PC-9 (cell line): ENCODE measurements at regions not wholly inside any gene's neighbourhood (a gene's known extent, or its start where the extent isn't known, plus 50 kb on each side); places are given as distances from the start of the nearest gene placed in this dataset.

Source experiments
- BruUV-seq: library from RNA; stranded (reverse); fragments of 400-500 nt; replicated peaks from 2 replicates; lab custom pipeline; 2021; lab: Mats Ljungman, UMichigan
- CTCF ChIA-PET: fragments of 300-600 bp; sonication (Branson Sonifier 250); formaldehyde crosslinking; loops from one replicate; lab custom pipeline; 2022; ENCODE audit warnings: antibody characterized with exemption; lab: Charles Lee
- POLR2A ChIA-PET: fragments of 300-600 bp; sonication (Branson Sonifier 250); formaldehyde crosslinking; loops from one replicate; lab custom pipeline; 2022; ENCODE audit warnings: antibody characterized with exemption; ENCODE audit not compliant: unreplicated experiment; lab: Charles Lee
- DNase-seq, 2 experiments: peaks; one replicate each; pipeline versions ENCODE4 v3.0.0 to v3.0.0-alpha.2; 2015 to 2022; ENCODE audit warnings: mixed read lengths in 1 of 2
- H2AFZ ChIP-seq: fragments of 200-600 bp; sonication (generic); 2 replicates; pipeline ENCODE4 v1.8.1; 2017; ENCODE audit warnings: antibody characterized with exemption
- H3F3A ChIP-seq: fragments of 200-600 bp; sonication (generic); 2 replicates; pipeline ENCODE4 v1.8.1; 2017; ENCODE audit warnings: antibody characterized with exemption, mild to moderate bottlenecking, low read depth; ENCODE audit not compliant: insufficient read depth
- H3K27ac ChIP-seq: fragments of 200-600 bp; sonication (generic); 2 replicates; pipeline ENCODE4 v1.6.1; 2016; ENCODE audit warnings: mixed run types
- H3K27me3 ChIP-seq: fragments of 200-600 bp; sonication (generic); 2 replicates; pipeline ENCODE4 v1.6.1; 2016; ENCODE audit warnings: low read depth, mixed run types; ENCODE audit not compliant: insufficient read depth
- H3K36me3 ChIP-seq: fragments of 200-600 bp; sonication (generic); 2 replicates; pipeline ENCODE4 v1.6.1; 2016; ENCODE audit warnings: low read depth, mixed run types
- H3K4me1 ChIP-seq: fragments of 200-600 bp; sonication (generic); replicated peaks from 2 replicates; pipeline ENCODE4 v1.6.1; 2016; ENCODE audit warnings: mixed run types; ENCODE audit not compliant: insufficient read depth
- H3K4me2 ChIP-seq: fragments of 200-600 bp; sonication (generic); 2 replicates; pipeline ENCODE4 v1.6.1; 2017; ENCODE audit warnings: mixed run types
- H3K4me3 ChIP-seq: fragments of 200-600 bp; sonication (generic); 2 replicates; pipeline ENCODE4 v1.6.1; 2016; ENCODE audit warnings: mixed run types
- H3K79me2 ChIP-seq: fragments of 200-600 bp; sonication (generic); 2 replicates; pipeline ENCODE4 v1.6.1; 2017; ENCODE audit warnings: low read depth, mixed run types
- H3K9me2 ChIP-seq: fragments of 200-600 bp; sonication (generic); 2 replicates; pipeline ENCODE4 v1.8.1; 2017; ENCODE audit warnings: mild to moderate bottlenecking; ENCODE audit not compliant: insufficient read depth
- H3K9me3 ChIP-seq: fragments of 200-600 bp; sonication (generic); 2 replicates; pipeline ENCODE4 v1.8.1; 2016; ENCODE audit warnings: low read depth; ENCODE audit not compliant: insufficient read depth
- H4K20me1 ChIP-seq: fragments of 200-600 bp; sonication (generic); 2 replicates; pipeline ENCODE4 v1.8.1; 2017; ENCODE audit not compliant: insufficient read depth
- EZH2 ChIP-seq: fragments of 200-600 bp; sonication (generic); IDR thresholded peaks from 2 replicates; pipeline ENCODE4 v1.8.0; 2017; ENCODE audit warnings: antibody characterized with exemption, low read depth
- intact Hi-C: fragments of 100-400 bp; cut with micrococcal nuclease; formaldehyde crosslinking; loops from one replicate; pipeline ENCODE4 v1.10.0; 2022; ENCODE audit not compliant: unreplicated experiment
- TF ChIP-seq, protein P1 (sequence below): fragments of 200-600 bp; sonication (generic); conservative IDR thresholded peaks from 2 replicates; pipeline ENCODE4 v1.6.1; 2017; ENCODE audit warnings: mixed run types, antibody characterized with exemption, mild to moderate bottlenecking, moderate library complexity

- no peak for TF ChIP-seq EZH2
- TF ChIP-seq, protein P1, sequence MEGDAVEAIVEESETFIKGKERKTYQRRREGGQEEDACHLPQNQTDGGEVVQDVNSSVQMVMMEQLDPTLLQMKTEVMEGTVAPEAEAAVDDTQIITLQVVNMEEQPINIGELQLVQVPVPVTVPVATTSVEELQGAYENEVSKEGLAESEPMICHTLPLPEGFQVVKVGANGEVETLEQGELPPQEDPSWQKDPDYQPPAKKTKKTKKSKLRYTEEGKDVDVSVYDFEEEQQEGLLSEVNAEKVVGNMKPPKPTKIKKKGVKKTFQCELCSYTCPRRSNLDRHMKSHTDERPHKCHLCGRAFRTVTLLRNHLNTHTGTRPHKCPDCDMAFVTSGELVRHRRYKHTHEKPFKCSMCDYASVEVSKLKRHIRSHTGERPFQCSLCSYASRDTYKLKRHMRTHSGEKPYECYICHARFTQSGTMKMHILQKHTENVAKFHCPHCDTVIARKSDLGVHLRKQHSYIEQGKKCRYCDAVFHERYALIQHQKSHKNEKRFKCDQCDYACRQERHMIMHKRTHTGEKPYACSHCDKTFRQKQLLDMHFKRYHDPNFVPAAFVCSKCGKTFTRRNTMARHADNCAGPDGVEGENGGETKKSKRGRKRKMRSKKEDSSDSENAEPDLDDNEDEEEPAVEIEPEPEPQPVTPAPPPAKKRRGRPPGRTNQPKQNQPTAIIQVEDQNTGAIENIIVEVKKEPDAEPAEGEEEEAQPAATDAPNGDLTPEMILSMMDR, result no peak
- Histone ChIP-seq H3K4me1 (peaks cover 11% of the 10 kb centered on the region; the same call in 1 of the 2 replicates), H3K27ac (no peak overlapping the region), H4K20me1 (no peaks in the 10 kb centered on the region), H2AFZ (no peak overlapping the region), H3K9me2 (no peaks in the 10 kb centered on the region; the same call in 1 of the 2 replicates), H3K79me2 (no peaks in the 10 kb centered on the region), H3K27me3 (no peaks in the 10 kb centered on the region), H3F3A (no peaks in the 10 kb centered on the region), H3K4me2 (no peak overlapping the region), H3K36me3 (no peaks in the 10 kb centered on the region), H3K4me3 (no peak overlapping the region), H3K9me3 (no peaks in the 10 kb centered on the region)
- DNase-seq, result no peak
- CTCF ChIA-PET, result interaction anchor here (0.6 kb wide), 1 partner anchor 314 kb away, joined by 3 read pairs; no protein-coding TSS in a partner anchor
- POLR2A ChIA-PET, result no interaction called here
- BruUV-seq, result no TSS peak
- intact Hi-C loops, result no loop called here
Measured at GRCh38 chr1:233479110-233479890, 134.6 kb upstream of the KCNK1 start.

GRCh38 chr1:233480198-233480597 lies 133.7 kb upstream of the KCNK1 start:
- ChIA-PET POLR2A (no interaction called here), CTCF (no interaction called here)
- no peaks in the 10 kb centered on the region for H3K27me3 ChIP-seq
- no peaks in the 10 kb centered on the region for H3K36me3 ChIP-seq
- H3K9me3 ChIP-seq, result no peaks in the 10 kb centered on the region
- H3K4me3 ChIP-seq, result no peak overlapping the region
- H3K27ac ChIP-seq, result no peak overlapping the region
- no peak for DNase-seq
- TF ChIP-seq EZH2, result no peak
- TF ChIP-seq, protein P1, result no peak
- 0 out of 2 replicates have a peak overlapping the region, but pooled peaks have one; percentile 17 for H3K4me2 ChIP-seq
- no peaks in the 10 kb centered on the region for H4K20me1 ChIP-seq
- H3K4me1 ChIP-seq, result peaks cover 11% of the 10 kb centered on the region; the same call in 1 of the 2 replicates
- no peaks in the 10 kb centered on the region for H3K79me2 ChIP-seq
- no TSS peak for BruUV-seq
- no peak overlapping the region for H2AFZ ChIP-seq
- H3F3A ChIP-seq, result no peaks in the 10 kb centered on the region
- intact Hi-C loops, result no loop called here
- H3K9me2 ChIP-seq, result no peaks in the 10 kb centered on the region; the same call in 1 of the 2 replicates

GRCh38 chr1:233482388-233482787 lies 131.5 kb upstream of the KCNK1 start:
- Histone ChIP-seq H3K4me2 (no peak overlapping the region), H3K27me3 (no peaks in the 10 kb centered on the region), H3K9me3 (no peaks in the 10 kb centered on the region), H3K4me1 (peaks cover 11% of the 10 kb centered on the region; the same call in 1 of the 2 replicates), H3K79me2 (no peaks in the 10 kb centered on the region), H4K20me1 (no peaks in the 10 kb centered on the region), H3F3A (no peaks in the 10 kb centered on the region), H2AFZ (no peak overlapping the region), H3K36me3 (no peaks in the 10 kb centered on the region), H3K4me3 (no peak overlapping the region), H3K27ac (no peak overlapping the region), H3K9me2 (no peaks in the 10 kb centered on the region; the same call in 1 of the 2 replicates)
- ChIA-PET POLR2A (no interaction called here), CTCF (no interaction called here)
- no peak for DNase-seq
- no TSS peak for BruUV-seq
- TF ChIP-seq, protein P1, result no peak
- no peak for TF ChIP-seq EZH2
- intact Hi-C loops, result no loop called here
